ENCODE measurements at regions not wholly inside any gene's neighbourhood (a gene's known extent, or its start where the extent isn't known, plus 50 kb on each side); places are given as distances from the start of the nearest gene placed in this dataset.

- TF ChIP-seq CTCF (IDR thresholded peaks at IDR 0.05), result no peak
- no peak for TF ChIP-seq POLR2A (IDR thresholded peaks at IDR 0.05)
Measured at GRCh38 chr11:92854952-92855351, 114.5 kb upstream of the MTNR1B start.

Measured in Peyer's patch (tissue), 4 donors.